DOHH2 (cell line): ENCODE measurements at regions not wholly inside any gene's neighbourhood (a gene's known extent, or its start where the extent isn't known, plus 50 kb on each side); places are given as distances from the start of the nearest gene placed in this dataset.

ENCODE experiments used
- CTCF ChIP-seq: fragments of 200-600 bp; sonication (generic); IDR thresholded peaks from one replicate; pipeline ENCODE4 v1.5.1; 2014; ENCODE audit warnings: antibody characterized with exemption, mild to moderate bottlenecking, low read depth, low read length; ENCODE audit not compliant: poor library complexity, severe bottlenecking
- EZH2phosphoT487 ChIP-seq: fragments of 200-600 bp; sonication (generic); IDR thresholded peaks from 2 replicates; pipeline ENCODE4 v1.6.1; 2017; ENCODE audit warnings: borderline replicate concordance, mild to moderate bottlenecking, antibody characterized with exemption, low read length, moderate library complexity, mixed read lengths

- no peak for TF ChIP-seq CTCF
- TF ChIP-seq EZH2phosphoT487, result no peak
Observed at GRCh38 chr2:139814458-139814857, 1034.3 kb upstream of the NXPH2 start.
